ENCODE measurements at regions not wholly inside any gene's neighbourhood (a gene's known extent, or its start where the extent isn't known, plus 50 kb on each side); places are given as distances from the start of the nearest gene placed in this dataset.

- in situ Hi-C loops (cut with HindIII; ENCODE audit: low sequenced_read_pairs) = no loop called here
Measured at GRCh38 chr1:222301652-222302051, 246.3 kb downstream of the HHIPL2 start.

GRCh38 chr1:222299524-222299923 is 248.4 kb downstream of the HHIPL2 start:
- in situ Hi-C loops (cut with HindIII; ENCODE audit: low sequenced_read_pairs) = no loop called here

GRCh38 chr1:222290866-222291265 is 257.0 kb downstream of the HHIPL2 start:
- in situ Hi-C loops (cut with HindIII; ENCODE audit: low sequenced_read_pairs) = no loop called here

- in situ Hi-C loops (cut with HindIII; ENCODE audit: low sequenced_read_pairs) = no loop called here
Measured at GRCh38 chr1:222288053-222288452, 259.9 kb downstream of the HHIPL2 start.

- in situ Hi-C loops (cut with HindIII; ENCODE audit: low sequenced_read_pairs) = no loop called here
Measured at GRCh38 chr1:222286011-222286410, 261.9 kb downstream of the HHIPL2 start.

- in situ Hi-C loops (cut with HindIII; ENCODE audit: low sequenced_read_pairs) = no loop called here
Measured at GRCh38 chr1:222285526-222285925, 262.4 kb downstream of the HHIPL2 start.

- in situ Hi-C loops (cut with HindIII; ENCODE audit: low sequenced_read_pairs) = no loop called here
Measured at GRCh38 chr1:222284466-222284865, 263.4 kb downstream of the HHIPL2 start.

GRCh38 chr1:222283147-222283768 is 264.6 kb downstream of the HHIPL2 start:
- in situ Hi-C loops (cut with HindIII; ENCODE audit: low sequenced_read_pairs) = no loop called here

GRCh38 chr1:222279591-222279990 is 268.3 kb downstream of the HHIPL2 start:
- in situ Hi-C loops (cut with HindIII; ENCODE audit: low sequenced_read_pairs) = no loop called here

- in situ Hi-C loops (cut with HindIII; ENCODE audit: low sequenced_read_pairs) = no loop called here
Measured at GRCh38 chr1:222278501-222278900, 269.4 kb downstream of the HHIPL2 start.

GRCh38 chr1:222275729-222276465 is 272.0 kb downstream of the HHIPL2 start:
- in situ Hi-C loops (cut with HindIII; ENCODE audit: low sequenced_read_pairs) = no loop called here

- in situ Hi-C loops (cut with HindIII; ENCODE audit: low sequenced_read_pairs) = no loop called here
Measured at GRCh38 chr1:222275001-222275728, 272.7 kb downstream of the HHIPL2 start.

GRCh38 chr1:222266223-222267196 is 281.4 kb downstream of the HHIPL2 start:
- in situ Hi-C loops (cut with HindIII; ENCODE audit: low sequenced_read_pairs) = no loop called here

GRCh38 chr1:222263791-222264190 is 284.1 kb downstream of the HHIPL2 start:
- in situ Hi-C loops (cut with HindIII; ENCODE audit: low sequenced_read_pairs) = no loop called here

GRCh38 chr1:222257027-222257426 is 290.9 kb downstream of the HHIPL2 start:
- in situ Hi-C loops (cut with HindIII; ENCODE audit: low sequenced_read_pairs) = no loop called here

GRCh38 chr1:222256058-222256457 is 291.8 kb downstream of the HHIPL2 start:
- in situ Hi-C loops (cut with HindIII; ENCODE audit: low sequenced_read_pairs) = no loop called here

- in situ Hi-C loops (cut with HindIII; ENCODE audit: low sequenced_read_pairs) = no loop called here
Measured at GRCh38 chr1:222252788-222253187, 295.1 kb downstream of the HHIPL2 start.

- in situ Hi-C loops (cut with HindIII; ENCODE audit: low sequenced_read_pairs) = no loop called here
Measured at GRCh38 chr1:222251847-222252246, 296.1 kb downstream of the HHIPL2 start.

GRCh38 chr1:222250376-222250775 is 297.5 kb downstream of the HHIPL2 start:
- in situ Hi-C loops (cut with HindIII; ENCODE audit: low sequenced_read_pairs) = no loop called here

- in situ Hi-C loops (cut with HindIII; ENCODE audit: low sequenced_read_pairs) = no loop called here
Measured at GRCh38 chr1:222247811-222248310, 300.0 kb downstream of the HHIPL2 start.

GRCh38 chr1:222247081-222247480 is 300.8 kb downstream of the HHIPL2 start:
- in situ Hi-C loops (cut with HindIII; ENCODE audit: low sequenced_read_pairs) = no loop called here

All from DLD1 (cell line).